OCI-LY1 (cell line): ENCODE measurements at regions not wholly inside any gene's neighbourhood (a gene's known extent, or its start where the extent isn't known, plus 50 kb on each side); places are given as distances from the start of the nearest gene placed in this dataset.
A peak's percentile ranks its signal among the peaks of the same experiment; 100 is the strongest.

Experiments
- H2AFZ ChIP-seq: fragments of 200-600 bp; sonication (generic), shearing (Covaris generic); 2 replicates; pipeline ENCODE4 v1.6.0; 2014; ENCODE audit warnings: antibody characterized with exemption, mild to moderate bottlenecking, low read length
- H3F3A ChIP-seq: fragments of 200-600 bp; sonication (generic), shearing (Covaris generic); 2 replicates; pipeline ENCODE4 v1.6.0; 2014; ENCODE audit warnings: mild to moderate bottlenecking, antibody characterized with exemption, low read length, moderate library complexity; ENCODE audit not compliant: insufficient read depth
- H3K27ac ChIP-seq: fragments of 200-600 bp; sonication (generic); 2 replicates; pipeline ENCODE4 v1.5.1; 2014; ENCODE audit warnings: low read length, mixed run types, mild to moderate bottlenecking, low read depth; ENCODE audit not compliant: poor library complexity, severe bottlenecking
- H3K27me3 ChIP-seq: fragments of 200-600 bp; sonication (generic); 2 replicates; pipeline ENCODE4 v1.6.0; 2014; ENCODE audit warnings: antibody characterized with exemption, mild to moderate bottlenecking, low read length, moderate library complexity; ENCODE audit not compliant: insufficient read depth
- H3K36me3 ChIP-seq: fragments of 200-600 bp; sonication (generic); 2 replicates; pipeline ENCODE4 v1.6.1; 2014; ENCODE audit warnings: mild to moderate bottlenecking, antibody characterized with exemption, low read length, moderate library complexity, mixed read lengths; ENCODE audit not compliant: insufficient read depth
- H3K4me1 ChIP-seq: fragments of 200-600 bp; sonication (generic); 2 replicates; pipeline ENCODE4 v1.5.1; 2014; ENCODE audit warnings: mild to moderate bottlenecking, low read length, moderate library complexity; ENCODE audit not compliant: insufficient read depth, severe bottlenecking
- H3K4me2 ChIP-seq: fragments of 200-600 bp; sonication (generic), shearing (Covaris generic); 2 replicates; pipeline ENCODE4 v1.6.1; 2014; ENCODE audit warnings: low read length
- H3K4me3 ChIP-seq: fragments of 200-600 bp; sonication (generic); 2 replicates; pipeline ENCODE4 v1.5.1; 2014; ENCODE audit warnings: low read length, low read depth, mild to moderate bottlenecking, mixed read lengths; ENCODE audit not compliant: poor library complexity, severe bottlenecking
- H3K79me2 ChIP-seq: fragments of 200-600 bp; shearing (Covaris generic); 2 replicates; pipeline ENCODE4 v1.6.1; 2016; ENCODE audit warnings: mixed run types, low read length, mixed read lengths; ENCODE audit not compliant: insufficient read depth
- H3K9ac ChIP-seq: fragments of 200-600 bp; sonication (generic), shearing (Covaris generic); 2 replicates; pipeline ENCODE4 v1.6.1; 2014; ENCODE audit warnings: mild to moderate bottlenecking, low read length, mixed read lengths
- H3K9me2 ChIP-seq: fragments of 200-600 bp; sonication (generic), shearing (Covaris generic); 2 replicates; pipeline ENCODE4 v1.6.1; 2014; ENCODE audit warnings: low read depth, mild to moderate bottlenecking, low read length, mixed read lengths
- H3K9me3 ChIP-seq: fragments of 200-600 bp; shearing (Covaris generic); 2 replicates; pipeline ENCODE4 v1.6.1; 2014; ENCODE audit warnings: low read length, mixed read lengths
- H4K20me1 ChIP-seq: fragments of 200-600 bp; sonication (generic), shearing (Covaris generic); 2 replicates; pipeline ENCODE4 v1.6.0; 2016; ENCODE audit warnings: mild to moderate bottlenecking, low read length; ENCODE audit not compliant: insufficient read depth
- EZH2 ChIP-seq: fragments of 200-600 bp; sonication (generic), shearing (Covaris generic); IDR thresholded peaks from 2 replicates; pipeline ENCODE4 v1.8.0; 2017; ENCODE audit warnings: borderline replicate concordance, mixed run types, mild to moderate bottlenecking, antibody characterized with exemption, low read length, moderate library complexity, mixed read lengths
- TF ChIP-seq, protein P1 (sequence below): fragments of 200-600 bp; sonication (generic), shearing (Covaris generic); IDR thresholded peaks from 2 replicates; pipeline ENCODE4 v1.5.1; 2017; ENCODE audit warnings: mild to moderate bottlenecking, antibody characterized with exemption, low read length, moderate library complexity, mixed read lengths

DNA sequence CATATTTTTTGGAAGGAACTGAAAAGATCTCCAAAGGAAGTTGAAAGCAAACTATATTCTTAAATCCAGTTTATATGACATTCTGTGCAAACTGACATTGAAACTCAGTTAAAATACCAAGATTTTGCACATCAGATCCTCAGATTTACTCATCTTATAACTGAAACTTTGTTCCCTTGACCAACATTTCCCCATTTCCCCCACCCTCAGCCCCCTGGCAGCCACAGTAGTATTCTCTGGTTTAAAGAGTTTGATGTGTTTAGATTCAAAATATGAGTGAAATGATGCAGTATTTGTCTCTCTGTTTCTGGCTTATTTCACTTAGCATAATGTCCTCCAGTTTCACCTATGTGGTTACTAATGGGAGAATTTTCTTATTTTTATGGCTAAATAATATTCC, 99.2 kb upstream of the ITGA4 start:
- H3K36me3 ChIP-seq = no peaks in the 10 kb centered on the region
- H2AFZ ChIP-seq = no peak overlapping the region
- no peaks in the 10 kb centered on the region for H3F3A ChIP-seq
- no peak overlapping the region for H3K4me2 ChIP-seq
- no peaks in the 10 kb centered on the region for H4K20me1 ChIP-seq
- no peaks in the 10 kb centered on the region for H3K9me2 ChIP-seq
- no peak overlapping the region for H3K9ac ChIP-seq
- H3K4me3 ChIP-seq = no peak overlapping the region
- H3K27me3 ChIP-seq = no peaks in the 10 kb centered on the region
- H3K4me1 ChIP-seq = peaks cover 8% of the 10 kb centered on the region
- no peak overlapping the region for H3K27ac ChIP-seq
- H3K79me2 ChIP-seq = no peaks in the 10 kb centered on the region
- TF ChIP-seq EZH2 = no peak
- TF ChIP-seq, protein P1, sequence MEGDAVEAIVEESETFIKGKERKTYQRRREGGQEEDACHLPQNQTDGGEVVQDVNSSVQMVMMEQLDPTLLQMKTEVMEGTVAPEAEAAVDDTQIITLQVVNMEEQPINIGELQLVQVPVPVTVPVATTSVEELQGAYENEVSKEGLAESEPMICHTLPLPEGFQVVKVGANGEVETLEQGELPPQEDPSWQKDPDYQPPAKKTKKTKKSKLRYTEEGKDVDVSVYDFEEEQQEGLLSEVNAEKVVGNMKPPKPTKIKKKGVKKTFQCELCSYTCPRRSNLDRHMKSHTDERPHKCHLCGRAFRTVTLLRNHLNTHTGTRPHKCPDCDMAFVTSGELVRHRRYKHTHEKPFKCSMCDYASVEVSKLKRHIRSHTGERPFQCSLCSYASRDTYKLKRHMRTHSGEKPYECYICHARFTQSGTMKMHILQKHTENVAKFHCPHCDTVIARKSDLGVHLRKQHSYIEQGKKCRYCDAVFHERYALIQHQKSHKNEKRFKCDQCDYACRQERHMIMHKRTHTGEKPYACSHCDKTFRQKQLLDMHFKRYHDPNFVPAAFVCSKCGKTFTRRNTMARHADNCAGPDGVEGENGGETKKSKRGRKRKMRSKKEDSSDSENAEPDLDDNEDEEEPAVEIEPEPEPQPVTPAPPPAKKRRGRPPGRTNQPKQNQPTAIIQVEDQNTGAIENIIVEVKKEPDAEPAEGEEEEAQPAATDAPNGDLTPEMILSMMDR = no peak
- H3K9me3 ChIP-seq = no peaks in the 10 kb centered on the region

DNA sequence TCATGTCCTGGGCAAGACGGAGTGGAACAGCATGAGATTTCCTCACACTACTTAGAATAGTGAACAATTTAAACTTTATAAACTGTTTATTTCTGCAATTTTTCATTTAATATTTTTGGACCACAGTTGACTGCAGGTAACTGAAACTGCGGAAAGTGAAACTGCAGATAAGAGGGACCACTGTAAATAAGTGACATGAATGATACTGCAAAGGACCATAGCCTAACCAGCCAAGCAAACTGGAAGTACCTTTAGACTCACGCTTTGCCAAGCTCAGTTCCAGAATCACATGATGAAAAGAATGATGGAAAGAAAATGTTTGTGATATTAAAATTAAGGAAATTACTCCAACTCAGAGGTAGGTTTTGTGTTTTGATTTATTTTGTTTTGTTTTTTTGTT, 94.6 kb upstream of the ITGA4 start:
- no peak overlapping the region for H3K4me2 ChIP-seq
- no peaks in the 10 kb centered on the region for H3K36me3 ChIP-seq
- no peak overlapping the region for H3K27ac ChIP-seq
- H3K4me1 ChIP-seq = peaks cover 11% of the 10 kb centered on the region
- H3K9me2 ChIP-seq = no peaks in the 10 kb centered on the region
- H3K27me3 ChIP-seq = no peaks in the 10 kb centered on the region
- H3K4me3 ChIP-seq = no peak overlapping the region
- H4K20me1 ChIP-seq = no peaks in the 10 kb centered on the region
- H3K9ac ChIP-seq = no peak overlapping the region
- TF ChIP-seq EZH2 = no peak
- TF ChIP-seq, protein P1 = no peak
- 0 out of 2 replicates have a peak overlapping the region, but pooled peaks have one; percentile 15 for H2AFZ ChIP-seq
- H3K9me3 ChIP-seq = no peaks in the 10 kb centered on the region
- H3F3A ChIP-seq = no peaks in the 10 kb centered on the region
- H3K79me2 ChIP-seq = no peaks in the 10 kb centered on the region

DNA sequence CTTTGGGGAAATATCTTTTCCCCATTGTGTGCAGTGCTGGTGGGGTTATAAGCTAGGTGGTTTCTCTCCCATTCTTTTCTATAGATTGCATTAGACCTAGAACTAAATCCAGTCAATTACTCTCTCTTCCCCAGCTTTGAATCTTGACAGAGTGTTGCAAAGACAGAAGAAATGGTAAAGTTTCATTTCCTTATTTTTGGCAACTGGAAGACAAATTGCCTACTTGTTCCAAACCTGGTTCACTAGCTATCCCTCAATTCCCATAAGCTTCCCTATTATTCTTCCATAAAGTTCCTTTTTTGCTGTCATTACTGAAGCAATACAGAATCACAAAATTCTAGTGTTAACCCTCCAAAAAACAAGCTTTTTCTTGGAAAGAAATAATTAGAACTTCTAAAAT, 94.0 kb upstream of the ITGA4 start:
- Histone ChIP-seq H3F3A (no peaks in the 10 kb centered on the region), H3K27me3 (no peaks in the 10 kb centered on the region), H3K27ac (no peak overlapping the region), H3K9me2 (no peaks in the 10 kb centered on the region), H3K4me2 (no peak overlapping the region), H3K36me3 (no peaks in the 10 kb centered on the region), H3K9ac (no peak overlapping the region), H3K79me2 (no peaks in the 10 kb centered on the region), H3K4me3 (no peak overlapping the region), H4K20me1 (no peaks in the 10 kb centered on the region), H2AFZ (no peak overlapping the region), H3K9me3 (no peaks in the 10 kb centered on the region), H3K4me1 (peaks cover 11% of the 10 kb centered on the region)
- TF ChIP-seq, protein P1 = no peak
- TF ChIP-seq EZH2 = no peak
